ENCODE measurements at regions not wholly inside any gene's neighbourhood (a gene's known extent, or its start where the extent isn't known, plus 50 kb on each side); places are given as distances from the start of the nearest gene placed in this dataset.

DNA sequence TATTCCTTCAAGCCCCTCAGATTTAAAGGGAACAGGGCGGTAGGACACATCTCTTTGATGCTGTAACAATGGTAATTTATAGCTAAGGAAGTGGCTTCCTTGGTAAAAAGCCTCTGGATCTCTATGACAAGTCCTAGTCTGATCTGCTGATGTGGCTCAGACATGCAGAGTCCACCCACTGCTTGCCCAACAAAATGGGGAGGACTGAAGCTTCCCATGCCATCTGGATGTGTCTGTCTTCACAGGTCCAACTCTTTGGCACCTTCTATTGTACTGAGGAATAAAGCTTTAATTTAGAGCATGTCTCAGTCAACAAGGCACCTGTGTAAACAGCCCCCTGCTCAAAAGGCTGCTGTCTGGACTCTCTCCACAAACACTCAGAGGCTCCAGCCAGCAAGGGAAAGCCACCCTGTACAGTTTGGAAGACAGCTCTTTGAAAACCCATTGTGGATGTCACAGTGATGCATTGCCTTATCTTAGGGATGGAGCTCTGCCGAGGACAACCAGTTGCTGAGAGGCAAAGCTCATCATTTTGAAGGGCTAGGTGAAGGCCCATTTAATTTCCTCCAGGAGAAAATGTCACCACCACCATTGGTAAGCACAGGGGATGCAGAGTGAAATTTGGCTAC is 348.6 kb upstream of the GRM7 start:
- no peak for DNase-seq (ENCODE audit: low read depth)

DNA sequence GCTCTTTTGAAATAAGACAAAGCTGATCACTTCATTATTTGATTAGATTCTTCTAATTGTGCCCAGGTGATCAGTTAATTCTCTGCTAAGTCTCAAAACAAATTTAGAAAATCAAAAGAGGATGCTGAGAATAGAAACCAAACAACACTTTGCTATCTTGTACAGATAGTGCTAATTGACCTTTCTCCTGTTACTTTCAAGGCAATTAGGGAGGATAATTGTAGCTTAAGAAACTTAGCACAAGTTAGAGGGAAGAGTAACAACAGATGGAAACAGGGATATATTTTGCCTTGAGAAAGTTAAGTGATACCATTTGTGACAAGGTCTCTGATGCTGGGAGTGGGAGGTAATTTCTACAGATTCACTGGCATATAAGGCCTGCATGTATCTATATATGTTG is 344.8 kb upstream of the GRM7 start:
- DNase-seq (ENCODE audit: low read depth) = no peak

DNA sequence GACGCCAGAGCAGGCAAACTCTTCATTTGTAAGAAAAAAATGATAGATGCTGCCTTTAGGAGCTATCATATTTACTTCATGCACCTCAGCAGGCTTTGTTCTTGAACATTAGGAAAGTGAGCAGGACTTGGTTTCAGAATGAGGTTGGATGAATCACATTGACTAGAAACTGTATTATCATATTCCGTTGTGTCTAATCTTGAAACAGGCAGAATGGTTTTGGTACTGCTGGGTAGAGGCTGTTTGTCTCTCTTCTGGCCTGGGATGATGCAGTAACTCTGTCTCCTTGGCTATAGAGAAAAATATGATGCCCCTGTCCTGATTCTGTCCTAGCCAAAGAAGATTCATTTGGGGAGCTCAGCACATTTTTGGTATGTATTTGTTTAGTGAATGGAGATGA is 344.2 kb upstream of the GRM7 start:
- no peak for DNase-seq (ENCODE audit: low read depth)

DNA sequence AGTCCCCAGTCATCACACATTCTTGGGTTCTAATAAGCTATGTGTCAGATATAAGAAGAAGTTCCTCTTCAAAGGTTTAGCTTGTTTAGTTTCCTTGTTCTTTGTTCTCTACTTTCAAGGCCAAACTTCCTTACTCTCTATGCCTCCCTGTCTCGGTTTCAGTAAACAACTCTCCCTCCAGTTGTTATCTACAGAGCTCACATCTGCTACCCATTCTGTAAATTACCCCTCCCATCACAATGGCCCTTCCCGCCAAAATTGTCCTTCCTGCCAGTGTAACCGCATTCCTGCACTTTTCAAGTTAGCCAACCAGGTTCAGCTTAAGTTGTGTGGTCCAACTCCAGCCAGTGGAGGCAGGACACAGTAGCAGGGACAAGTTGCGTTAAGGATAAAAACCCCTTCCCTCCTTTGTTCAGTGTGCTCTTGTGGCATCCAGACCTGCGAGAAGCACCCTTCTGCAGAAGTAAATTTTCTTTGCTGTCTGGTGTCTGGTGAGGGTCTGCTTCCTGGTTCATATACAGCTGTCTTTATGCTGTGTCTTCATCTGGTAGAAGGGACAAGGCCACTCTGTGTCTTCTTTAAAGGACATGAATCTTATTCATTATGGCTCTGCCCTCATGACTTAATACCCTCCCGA is 342.1 kb upstream of the GRM7 start:
- DNase-seq (ENCODE audit: low read depth) = no peak

DNA sequence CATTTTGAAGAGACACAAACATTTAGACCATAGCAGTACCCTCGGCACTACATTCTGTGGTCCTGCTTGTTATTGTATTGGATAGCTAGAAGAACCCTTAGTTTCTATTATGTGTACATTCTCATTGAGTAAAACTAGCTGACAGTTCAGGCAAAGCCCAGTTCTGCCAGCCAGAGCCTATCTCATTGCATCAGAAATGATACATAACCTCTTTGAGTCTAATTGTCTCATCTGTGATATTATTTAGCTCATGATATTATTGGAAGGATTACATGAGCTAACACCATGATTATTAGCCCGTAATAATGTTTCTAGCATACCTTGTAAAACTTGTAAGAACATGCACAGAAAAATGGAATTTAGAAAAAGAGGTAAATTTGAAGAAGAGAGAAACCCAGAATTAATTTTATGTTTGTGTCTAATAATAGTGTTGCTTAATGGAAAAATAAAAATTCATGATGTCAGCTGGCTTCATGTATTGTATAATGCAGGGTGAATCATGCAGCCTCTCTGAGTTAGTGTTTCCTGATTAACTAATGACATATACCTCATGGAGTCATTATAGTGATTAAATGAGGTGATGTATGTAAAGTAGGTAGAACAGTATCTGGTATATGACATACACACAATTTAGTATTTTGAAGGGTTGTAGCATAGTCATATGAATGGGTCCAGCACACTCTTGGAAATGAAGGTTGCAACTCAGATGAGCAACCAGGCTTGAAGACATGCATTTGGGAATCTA is 339.4 kb upstream of the GRM7 start:
- no peak for DNase-seq (ENCODE audit: low read depth)

DNA sequence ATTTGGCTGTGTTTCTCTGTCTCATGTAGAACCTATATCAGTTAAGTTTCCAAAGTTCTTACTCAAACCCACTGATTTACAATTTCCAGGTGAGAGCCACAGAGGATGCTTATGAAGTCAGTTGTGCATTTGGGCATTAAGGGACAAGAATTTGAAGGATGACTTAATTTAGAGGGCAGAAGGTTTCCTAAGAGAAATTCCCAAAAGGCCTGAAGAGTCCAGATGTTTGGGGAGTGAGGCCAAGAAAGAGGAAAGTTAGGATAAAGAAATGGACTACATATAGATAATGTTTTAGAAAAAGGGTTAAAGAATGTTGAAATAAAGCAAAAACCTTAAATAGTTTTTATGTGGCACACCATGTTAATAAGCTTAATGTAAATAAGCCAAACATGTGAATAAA is 338.7 kb upstream of the GRM7 start:
- DNase-seq (ENCODE audit: low read depth) = no peak

DNA sequence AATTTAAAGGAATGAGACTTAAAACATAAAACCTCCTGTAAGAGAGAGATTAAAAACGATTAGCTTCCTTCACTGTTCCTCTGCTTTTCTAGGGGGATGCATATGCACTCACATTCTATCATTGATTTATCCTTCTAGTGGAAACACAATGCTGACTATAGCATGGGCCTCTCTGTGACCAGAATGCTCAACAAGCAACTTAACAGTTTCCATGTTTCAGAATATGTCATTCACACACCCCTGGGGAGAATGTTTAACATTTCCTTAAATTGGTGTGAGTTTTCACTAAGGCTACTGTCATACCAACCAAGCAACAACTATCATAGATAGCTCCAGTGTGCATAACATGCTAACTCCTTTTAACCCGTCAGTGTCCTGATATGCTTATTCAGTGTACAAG is 337.9 kb upstream of the GRM7 start:
- no peak for DNase-seq (ENCODE audit: low read depth)

DNA sequence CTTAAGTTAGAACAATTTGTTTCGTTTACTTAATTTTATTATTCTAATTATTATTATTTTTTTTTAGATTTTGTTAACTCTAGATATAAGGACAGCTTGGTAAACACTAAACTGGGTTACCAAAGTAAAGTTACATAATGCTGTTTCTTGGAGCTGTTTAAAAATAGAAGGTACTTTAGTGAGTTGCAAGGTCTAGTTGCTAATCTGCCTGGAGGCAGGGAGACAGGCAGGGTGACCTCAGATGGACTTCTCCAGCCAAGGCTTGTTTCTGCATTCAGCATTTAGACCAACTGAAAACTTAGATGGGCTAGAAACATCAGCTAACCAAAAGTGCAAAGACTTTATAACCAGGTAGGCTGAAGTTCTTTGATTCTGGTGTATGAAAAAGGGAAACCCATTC is 336.4 kb upstream of the GRM7 start:
- no peak for DNase-seq (ENCODE audit: low read depth)

DNA sequence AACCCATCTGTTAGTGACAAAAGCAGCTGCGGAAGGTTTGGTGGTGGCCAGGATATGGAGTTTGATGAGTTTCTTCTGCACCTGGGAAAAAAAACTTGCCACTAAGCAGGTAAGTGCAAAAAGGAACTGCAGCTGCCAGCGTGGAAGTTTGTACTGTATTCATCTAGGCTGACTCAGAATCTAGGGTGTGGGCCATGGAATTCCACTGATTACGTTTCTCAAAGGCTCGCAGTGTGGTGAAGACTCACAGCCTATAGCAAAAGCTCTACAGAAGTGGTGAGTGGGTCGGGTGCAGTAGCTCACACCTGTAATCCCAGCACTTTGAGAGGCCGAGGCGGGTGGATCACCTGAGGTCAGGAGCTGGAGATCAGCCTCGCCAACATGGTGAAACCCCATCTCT is 334.6 kb upstream of the GRM7 start:
- no peak for DNase-seq (ENCODE audit: low read depth)

DNA sequence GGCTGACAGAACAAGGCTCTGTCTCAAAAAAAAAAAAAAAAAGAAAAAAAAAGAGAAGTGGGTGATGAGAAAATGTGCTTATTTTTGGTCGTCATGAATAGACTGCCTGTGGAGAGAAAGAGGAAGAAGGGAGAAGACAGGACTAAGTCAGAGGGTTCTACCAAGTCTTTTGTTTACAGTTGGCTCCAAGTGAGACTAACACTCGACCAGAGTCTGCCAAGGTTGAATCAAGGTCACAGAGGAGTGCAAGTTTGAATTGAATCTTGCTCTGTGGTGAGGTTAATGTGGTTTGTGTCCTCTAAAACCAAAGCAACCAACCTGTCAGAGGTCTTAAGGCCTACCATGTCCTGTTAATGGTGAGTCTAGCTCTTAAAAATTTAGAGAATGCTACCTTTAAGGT is 334.1 kb upstream of the GRM7 start:
- DNase-seq (ENCODE audit: low read depth) = no peak

DNA sequence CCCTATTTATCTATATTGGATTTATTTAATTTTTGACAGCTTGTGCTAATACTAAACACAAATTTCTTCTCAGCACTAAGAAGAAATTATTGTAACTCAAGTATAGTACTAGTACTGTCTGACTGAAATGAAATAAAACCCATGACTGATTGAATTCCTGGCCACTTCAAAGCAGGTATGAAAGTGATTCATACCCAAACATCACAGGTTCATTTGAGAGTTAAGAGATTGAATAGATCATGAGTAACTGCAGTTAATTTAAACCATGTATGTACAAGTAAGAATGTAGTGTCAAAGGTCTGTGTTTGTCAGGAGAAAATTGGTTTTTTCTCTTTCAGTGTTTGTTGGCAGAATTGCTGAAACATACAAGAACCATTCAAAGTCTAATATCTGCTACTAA is 332.0 kb upstream of the GRM7 start:
- DNase-seq (ENCODE audit: low read depth) = no peak

DNA sequence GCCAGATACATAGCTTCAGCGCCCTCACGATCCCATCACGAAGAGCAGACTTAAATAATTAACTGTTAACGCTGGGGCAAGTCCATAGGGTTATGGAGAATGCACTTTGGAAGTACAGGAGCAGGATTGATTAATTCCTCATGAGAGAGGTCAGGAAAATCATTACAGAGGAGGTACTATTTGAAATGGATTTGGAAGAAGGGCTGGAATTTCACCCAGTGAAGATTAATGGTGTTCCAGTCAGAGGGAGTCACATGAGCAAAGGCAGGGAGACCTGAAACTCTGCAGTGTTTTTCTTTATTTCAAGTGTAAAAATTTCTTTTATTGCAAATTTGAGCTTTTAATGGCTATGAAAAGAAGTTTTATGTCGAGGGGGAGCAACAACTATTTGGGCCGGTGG is 329.8 kb upstream of the GRM7 start:
- no peak for DNase-seq (ENCODE audit: low read depth)

DNA sequence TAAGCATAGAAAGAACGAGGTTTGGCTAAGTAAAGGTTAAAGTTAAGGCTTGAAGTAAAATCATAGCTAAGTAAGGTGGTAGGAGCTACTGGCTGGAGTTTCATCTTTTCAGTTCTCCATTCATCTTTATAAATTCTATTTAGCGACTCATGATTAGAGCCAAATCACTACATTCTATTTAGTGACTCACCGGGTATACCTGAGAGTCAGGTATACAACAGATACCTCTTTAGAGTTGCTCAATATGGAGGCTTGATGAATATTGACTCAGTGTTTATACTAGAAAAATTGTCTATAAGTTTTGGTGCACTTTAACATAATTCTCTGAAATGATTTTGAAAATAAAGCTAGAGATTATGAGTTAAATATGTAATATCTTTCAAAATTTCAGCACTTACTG is 328.8 kb upstream of the GRM7 start:
- DNase-seq (ENCODE audit: low read depth) = no peak

DNA sequence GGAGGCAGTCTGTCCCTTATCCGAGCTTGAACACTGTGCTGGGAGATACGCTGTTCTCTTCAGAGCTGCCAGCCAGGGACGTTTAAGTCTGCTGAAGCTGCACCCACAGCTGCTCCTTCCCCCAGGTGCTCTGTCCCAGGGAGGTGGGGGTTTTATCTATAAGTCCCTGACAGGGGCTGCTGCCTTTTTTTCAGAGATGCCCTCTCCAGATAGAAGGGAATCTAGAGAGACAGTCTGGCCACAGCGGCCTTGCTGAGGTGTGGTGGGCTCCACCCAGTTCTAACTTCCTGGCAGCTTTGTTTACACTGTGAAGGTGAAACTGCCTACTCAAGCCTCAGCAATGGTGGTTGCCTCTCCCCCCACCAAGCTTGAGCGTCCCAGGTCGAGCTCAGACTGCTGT is 319.9 kb upstream of the GRM7 start:
- no peak for DNase-seq (ENCODE audit: low read depth)

DNA sequence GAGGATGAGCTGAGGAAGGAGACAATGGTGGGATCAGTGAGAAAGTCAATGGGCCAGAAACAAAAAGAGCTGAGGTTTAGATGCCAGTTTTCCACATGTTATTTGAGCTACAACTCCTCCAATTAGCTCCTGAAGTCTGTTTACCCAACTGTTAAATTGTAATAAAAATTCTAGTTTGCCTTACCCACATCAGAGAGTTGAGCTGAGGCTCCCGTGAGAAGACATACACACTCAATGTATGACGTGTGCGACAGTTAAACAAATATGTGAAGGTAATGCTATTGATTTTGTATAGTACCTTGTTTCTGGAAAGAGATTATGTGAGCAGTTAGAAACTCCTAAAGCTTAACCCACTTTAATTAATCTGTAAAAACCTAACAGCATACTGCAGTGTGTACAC is 318.1 kb upstream of the GRM7 start:
- no peak for DNase-seq (ENCODE audit: low read depth)

DNA sequence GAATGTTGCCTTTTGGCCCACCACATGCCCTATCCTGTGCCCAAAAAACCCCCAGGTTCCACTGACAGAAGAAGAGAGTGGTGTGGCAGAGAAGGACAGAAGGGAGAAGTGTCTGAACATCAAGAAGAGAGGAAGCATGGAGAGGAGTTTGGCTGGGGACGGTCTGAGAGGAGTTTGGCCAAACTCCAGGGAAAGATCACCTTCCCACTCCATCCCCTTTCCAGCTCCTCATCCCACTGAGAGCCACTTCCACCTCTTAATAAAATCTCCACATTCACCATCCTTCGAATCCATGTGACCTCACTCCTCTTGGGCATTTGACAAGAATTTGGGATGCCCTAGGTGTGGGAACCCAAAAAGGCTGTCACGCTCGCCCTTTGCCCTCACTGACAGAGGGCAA is 311.6 kb upstream of the GRM7 start:
- no peak for DNase-seq (ENCODE audit: low read depth)

DNA sequence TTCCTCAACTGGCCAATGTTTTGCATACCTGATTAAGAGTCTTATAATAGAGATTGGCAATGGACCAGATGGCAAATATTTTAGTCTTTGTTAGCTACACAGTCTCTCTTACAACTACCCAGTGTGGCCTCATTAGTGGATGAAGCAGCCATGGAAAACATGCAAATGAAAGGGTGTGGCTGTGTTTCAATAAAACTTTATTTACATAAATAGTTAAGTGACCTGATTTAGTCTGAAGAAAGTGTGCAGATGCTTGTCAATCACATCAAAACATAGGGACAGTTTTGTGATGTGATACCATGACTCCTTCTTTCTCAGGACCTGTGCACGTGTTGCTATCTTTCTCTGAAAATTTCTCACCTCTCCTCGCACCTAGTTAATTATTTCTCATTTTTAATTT is 309.8 kb upstream of the GRM7 start:
- no peak for DNase-seq (ENCODE audit: low read depth)

DNA sequence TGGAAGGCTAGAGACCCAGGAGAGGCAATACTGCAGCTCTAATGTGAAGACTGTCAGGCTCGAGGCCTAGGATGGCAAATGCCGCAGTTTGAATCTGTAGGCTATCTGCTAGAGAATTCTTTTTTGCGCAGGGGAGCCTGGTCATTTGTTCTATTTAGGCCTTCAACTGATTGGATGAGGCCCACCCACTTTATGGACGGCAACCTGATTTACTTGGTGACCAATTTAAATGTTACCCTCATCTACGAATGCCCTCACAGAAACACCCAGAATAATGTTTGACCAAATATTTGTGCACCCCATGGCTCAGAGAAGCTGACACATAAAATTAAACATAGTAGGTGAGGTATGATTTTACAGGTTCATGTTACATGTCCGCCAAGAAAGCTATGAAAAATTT is 300.7 kb upstream of the GRM7 start:
- DNase-seq (ENCODE audit: low read depth) = no peak

DNA sequence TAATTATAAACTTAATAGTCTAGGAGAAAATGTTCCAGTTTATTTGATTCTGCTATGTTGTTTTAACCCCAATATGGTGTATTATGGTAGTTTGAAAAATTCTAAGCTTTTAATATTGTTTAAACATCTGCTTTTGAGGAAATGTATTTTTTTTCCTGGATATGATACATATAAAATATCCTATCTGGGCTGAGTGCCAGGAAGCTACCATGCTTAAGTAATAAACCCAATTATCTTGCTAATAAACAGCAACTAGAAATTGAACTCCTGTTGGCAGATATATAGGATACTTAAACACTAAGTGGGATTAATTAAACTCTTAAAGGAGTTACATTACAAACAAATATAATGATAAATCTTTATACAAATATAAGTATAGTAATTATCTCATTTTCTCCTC is 293.7 kb upstream of the GRM7 start:
- no peak for DNase-seq (ENCODE audit: low read depth)

DNA sequence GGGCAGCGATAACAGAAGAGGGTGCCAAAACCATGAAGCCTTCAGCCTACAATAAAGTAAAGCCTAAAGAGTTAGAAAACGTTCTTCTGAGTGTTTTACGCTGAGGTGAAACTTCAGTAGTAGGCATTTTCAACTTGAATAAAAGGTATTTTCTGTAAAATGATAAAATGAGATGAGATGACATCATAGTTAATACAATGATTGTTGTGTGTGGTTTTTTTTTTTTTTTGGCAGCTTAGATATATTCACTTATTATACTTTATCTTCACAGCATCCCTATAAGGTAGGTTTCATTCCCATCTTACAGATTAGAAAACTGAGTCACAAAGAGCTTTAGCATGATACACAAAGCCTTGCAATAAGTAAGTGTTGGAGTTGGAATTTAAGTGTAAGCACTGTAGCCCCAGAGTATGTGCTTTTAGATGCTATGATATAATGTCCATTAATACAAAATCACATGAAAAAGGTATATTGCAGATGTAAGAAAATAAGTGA is 291.9 kb upstream of the GRM7 start:
- no peak for DNase-seq (ENCODE audit: low read depth)

DNA sequence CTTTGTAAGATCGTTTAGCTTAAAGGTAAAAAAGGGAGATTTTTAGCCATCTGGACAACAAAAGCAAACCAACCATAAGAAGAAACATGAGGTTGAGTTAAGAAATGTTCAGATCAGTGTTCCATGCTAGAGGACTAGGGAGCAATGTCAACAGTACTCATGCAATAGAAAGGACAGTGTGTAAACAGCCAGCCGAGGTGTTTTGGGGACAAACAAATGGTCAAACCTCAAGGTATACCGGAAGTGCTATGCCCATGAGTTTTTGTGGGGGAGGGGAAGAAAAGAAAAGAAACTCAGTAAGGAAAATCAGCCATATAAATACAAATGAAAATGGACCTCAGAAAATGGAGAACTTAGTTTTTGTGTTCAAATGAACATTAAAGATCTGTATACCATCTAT is 289.5 kb upstream of the GRM7 start:
- no peak for DNase-seq (ENCODE audit: low read depth)

DNA sequence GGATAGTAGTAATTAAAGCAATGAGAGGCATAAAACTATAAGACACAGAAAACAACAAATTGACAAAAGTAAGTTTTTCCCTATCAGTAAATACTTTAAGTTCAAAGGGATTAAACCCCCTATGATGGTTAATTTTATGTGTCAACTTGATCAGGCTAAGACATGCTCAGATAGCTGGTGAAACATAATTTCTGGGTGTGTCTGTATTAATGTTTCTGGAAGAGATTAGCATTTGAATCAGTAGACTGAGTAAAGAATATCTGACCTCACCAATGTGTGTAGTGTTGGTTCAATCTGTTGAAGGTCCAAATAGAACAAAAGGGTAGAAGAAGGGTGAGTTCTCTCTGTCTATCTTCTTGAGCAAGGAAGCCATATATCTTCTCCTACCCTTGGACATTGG is 283.3 kb upstream of the GRM7 start:
- DNase-seq (ENCODE audit: low read depth) = no peak

DNA sequence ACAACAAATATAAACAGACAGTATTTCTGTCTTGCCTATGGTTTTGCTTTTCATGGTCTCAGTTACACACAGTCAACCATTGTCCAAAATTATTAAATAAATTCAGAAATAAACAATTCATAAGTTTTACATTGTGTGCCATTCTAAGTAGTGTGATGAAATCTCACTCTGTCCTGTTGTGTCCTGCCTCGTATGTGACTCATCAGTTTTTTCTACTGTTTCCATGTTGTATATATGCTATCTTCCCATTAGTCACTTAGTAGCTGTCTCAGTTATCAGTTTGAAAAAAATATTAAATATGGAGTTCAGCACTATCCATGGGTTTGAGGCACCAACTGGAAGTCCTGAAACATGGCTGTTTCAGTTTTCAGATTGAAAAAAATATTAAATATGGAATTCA is 282.4 kb upstream of the GRM7 start:
- no peak for DNase-seq (ENCODE audit: low read depth)

DNA sequence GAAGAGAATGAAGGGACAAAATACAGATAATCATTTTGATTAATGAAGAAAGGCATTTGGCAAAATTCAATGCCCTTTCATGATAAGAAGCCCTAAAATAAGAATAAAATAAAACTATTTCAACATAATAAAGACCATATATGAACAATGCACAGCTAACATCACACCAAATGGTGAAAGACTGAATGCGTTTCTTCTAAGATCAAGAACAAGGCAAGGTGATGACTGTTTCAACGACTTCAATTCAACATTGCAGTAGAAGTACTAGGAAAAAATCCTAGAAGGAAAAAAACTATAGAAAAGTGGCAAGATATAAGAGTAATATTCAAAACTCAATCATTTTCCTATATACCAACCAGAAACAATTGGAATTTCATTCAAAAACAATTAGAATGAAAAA is 280.1 kb upstream of the GRM7 start:
- no peak for DNase-seq (ENCODE audit: low read depth)

Measured in fibroblast of the conjunctiva (primary cell).